ENCODE measurements at regions not wholly inside any gene's neighbourhood (a gene's known extent, or its start where the extent isn't known, plus 50 kb on each side); places are given as distances from the start of the nearest gene placed in this dataset.

- CTCF ChIA-PET: no interaction called here
Observed at GRCh38 chr12:66952668-66953067, 273.8 kb upstream of the GRIP1 start.

GRCh38 chr12:66956300-66956699, 277.4 kb upstream of the GRIP1 start:
- H3K27ac ChIP-seq (ENCODE audit: low read depth in 1 of 2, low read length in 2 of 2): no peak overlapping the region
- Mint-ChIP-seq H3K27me3 (no peaks in the 10 kb centered on the region), H3K4me3 (no peak overlapping the region), H3K4me1 (ENCODE audit: low read depth) (peaks cover 7% of the 10 kb centered on the region), H3K36me3 (ENCODE audit: low read depth) (no peaks in the 10 kb centered on the region), H3K27ac (no peak overlapping the region), H3K9me3 (no peaks in the 10 kb centered on the region)
- no peaks in the 10 kb centered on the region for H3K9me3 ChIP-seq (ENCODE audit: control insufficient read depth in 1 of 2, insufficient read depth in 1 of 2, low read length in 2 of 2)
- intact Hi-C loops (cut with DNase I, micrococcal nuclease): no loop called here
- POLR2A ChIA-PET: no interaction called here
- no peaks in the 10 kb centered on the region for H3K4me1 ChIP-seq (ENCODE audit: insufficient read depth, low read length)
- TF ChIP-seq CTCF (IDR thresholded peaks at IDR 0.05): no peak
- H3K4me3 ChIP-seq (ENCODE audit: low read length): no peak overlapping the region
- CTCF ChIA-PET: no interaction called here
- H3K27me3 ChIP-seq (ENCODE audit: control insufficient read depth in 1 of 2, insufficient read depth in 2 of 2, low read length in 2 of 2): no peaks in the 10 kb centered on the region
- H3K36me3 ChIP-seq (ENCODE audit: insufficient read depth, low read length): no peaks in the 10 kb centered on the region
- DNase-seq: no peak
- ATAC-seq (ENCODE audit: poor library complexity): no peak

More at GRCh38 chr12:66952668-66953067, 273.8 kb upstream of the GRIP1 start:
- Histone ChIP-seq H3K4me1 (ENCODE audit: insufficient read depth, low read length) (no peaks in the 10 kb centered on the region), H3K9me3 (ENCODE audit: control insufficient read depth in 1 of 2, insufficient read depth in 1 of 2, low read length in 2 of 2) (no peaks in the 10 kb centered on the region), H3K27ac (ENCODE audit: low read depth in 1 of 2, low read length in 2 of 2) (no peak overlapping the region), H3K4me3 (ENCODE audit: low read length) (no peak overlapping the region), H3K36me3 (ENCODE audit: insufficient read depth, low read length) (no peaks in the 10 kb centered on the region), H3K27me3 (ENCODE audit: control insufficient read depth in 1 of 2, insufficient read depth in 2 of 2, low read length in 2 of 2) (no peaks in the 10 kb centered on the region)
- DNase-seq: no peak
- no peak for TF ChIP-seq CTCF (IDR thresholded peaks at IDR 0.05)
- Mint-ChIP-seq H3K27me3 (no peaks in the 10 kb centered on the region), H3K9me3 (no peaks in the 10 kb centered on the region), H3K4me3 (no peak overlapping the region), H3K27ac (no peak overlapping the region), H3K36me3 (ENCODE audit: low read depth) (no peaks in the 10 kb centered on the region), H3K4me1 (ENCODE audit: low read depth) (peaks cover 5% of the 10 kb centered on the region)
- intact Hi-C loops (cut with DNase I, micrococcal nuclease): no loop called here
- no peak for ATAC-seq (ENCODE audit: poor library complexity)
- POLR2A ChIA-PET: no interaction called here

- H3K4me3 Mint-ChIP-seq: no peak overlapping the region
- Histone ChIP-seq H3K27ac (ENCODE audit: low read depth in 1 of 2, low read length in 2 of 2) (no peak overlapping the region), H3K36me3 (ENCODE audit: insufficient read depth, low read length) (no peaks in the 10 kb centered on the region), H3K27me3 (ENCODE audit: control insufficient read depth in 1 of 2, insufficient read depth in 2 of 2, low read length in 2 of 2) (no peaks in the 10 kb centered on the region), H3K4me3 (ENCODE audit: low read length) (no peak overlapping the region), H3K9me3 (ENCODE audit: control insufficient read depth in 1 of 2, insufficient read depth in 1 of 2, low read length in 2 of 2) (peaks cover 0 to 5% of the 10 kb centered on the region in 2 experiments), H3K4me1 (ENCODE audit: insufficient read depth, low read length) (peaks cover 7% of the 10 kb centered on the region)
- CTCF ChIA-PET: no interaction called here
- no peak for ATAC-seq (ENCODE audit: poor library complexity)
- H3K36me3 Mint-ChIP-seq (ENCODE audit: low read depth): peaks cover under 1% of the 10 kb centered on the region
- no peak overlapping the region for H3K27ac Mint-ChIP-seq
- no peak for DNase-seq
- intact Hi-C loops (cut with DNase I, micrococcal nuclease): no loop called here
- H3K9me3 Mint-ChIP-seq: peaks cover 6% of the 10 kb centered on the region
- TF ChIP-seq CTCF (IDR thresholded peaks at IDR 0.05): no peak
- no peaks in the 10 kb centered on the region for H3K27me3 Mint-ChIP-seq
- POLR2A ChIA-PET: no interaction called here
- H3K4me1 Mint-ChIP-seq (ENCODE audit: low read depth): peaks cover 17% of the 10 kb centered on the region
Observed at GRCh38 chr12:66959276-66959675, 280.4 kb upstream of the GRIP1 start.
